IMR-90 (cell line): ENCODE measurements at regions not wholly inside any gene's neighbourhood (a gene's known extent, or its start where the extent isn't known, plus 50 kb on each side); places are given as distances from the start of the nearest gene placed in this dataset.

Experiments
- MXI1 ChIP-seq: IDR thresholded peaks from 2 replicates; pipeline ENCODE4 v1.6.1; 2012; ENCODE audit warnings: low read depth, mild to moderate bottlenecking, low read length, moderate library complexity, borderline replicate concordance
- POLR2A ChIP-seq: IDR thresholded peaks from 2 replicates; pipeline ENCODE4 v1.6.1; 2012; ENCODE audit warnings: mild to moderate bottlenecking, low read depth, low read length
- RAD21 ChIP-seq: IDR thresholded peaks from 2 replicates; pipeline ENCODE4 v1.6.1; 2012; ENCODE audit warnings: low read length, improper control_type of control experiment
- RFX5 ChIP-seq: IDR thresholded peaks from 2 replicates; pipeline ENCODE4 v1.8.0; 2012; ENCODE audit warnings: low read depth, mild to moderate bottlenecking, low read length, moderate library complexity
- SMC3 ChIP-seq: fragments of 150-350 bp; IDR thresholded peaks from 2 replicates; pipeline ENCODE4 v1.6.1; 2016; ENCODE audit warnings: low read depth, mild to moderate bottlenecking, antibody characterized with exemption, low read length, moderate library complexity
- TF ChIP-seq, protein P1 (sequence below): conservative IDR thresholded peaks from 2 replicates; pipeline ENCODE4 v1.5.1; 2012; ENCODE audit warnings: mild to moderate bottlenecking, low read depth, low read length, improper control_type of control experiment
- TF ChIP-seq, protein P2 (sequence below): fragments of 150-350 bp; IDR thresholded peaks from 2 replicates; pipeline ENCODE4 v1.6.1; 2017; ENCODE audit warnings: mild to moderate bottlenecking, antibody characterized with exemption, low read length, low read depth
- TF ChIP-seq, protein P3 (sequence below): fragments of 150-350 bp; IDR thresholded peaks from 2 replicates; pipeline ENCODE4 v1.6.1; 2016; ENCODE audit warnings: low read depth, mild to moderate bottlenecking, low read length, moderate library complexity, borderline replicate concordance

DNA sequence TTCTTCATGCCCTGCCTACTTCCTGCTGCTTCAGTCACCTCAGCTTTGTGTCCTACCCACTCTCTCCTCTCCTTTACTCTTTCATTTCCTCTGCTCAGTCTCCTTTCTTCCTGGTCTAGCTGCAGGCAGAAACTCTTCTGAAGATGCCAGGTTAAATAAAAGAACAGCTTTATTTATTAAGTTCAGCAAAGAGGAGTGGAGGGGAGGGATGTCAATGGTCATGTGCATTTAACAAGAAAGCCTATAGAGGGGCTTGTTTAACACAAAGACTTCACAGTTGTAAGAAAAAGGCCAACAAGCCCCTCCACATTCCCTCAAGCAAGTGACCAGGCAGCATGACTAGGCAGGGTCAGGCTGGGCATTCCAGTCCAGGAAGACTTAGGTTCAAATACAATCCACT is 609.2 kb downstream of the INSC start:
- TF ChIP-seq, protein P1, sequence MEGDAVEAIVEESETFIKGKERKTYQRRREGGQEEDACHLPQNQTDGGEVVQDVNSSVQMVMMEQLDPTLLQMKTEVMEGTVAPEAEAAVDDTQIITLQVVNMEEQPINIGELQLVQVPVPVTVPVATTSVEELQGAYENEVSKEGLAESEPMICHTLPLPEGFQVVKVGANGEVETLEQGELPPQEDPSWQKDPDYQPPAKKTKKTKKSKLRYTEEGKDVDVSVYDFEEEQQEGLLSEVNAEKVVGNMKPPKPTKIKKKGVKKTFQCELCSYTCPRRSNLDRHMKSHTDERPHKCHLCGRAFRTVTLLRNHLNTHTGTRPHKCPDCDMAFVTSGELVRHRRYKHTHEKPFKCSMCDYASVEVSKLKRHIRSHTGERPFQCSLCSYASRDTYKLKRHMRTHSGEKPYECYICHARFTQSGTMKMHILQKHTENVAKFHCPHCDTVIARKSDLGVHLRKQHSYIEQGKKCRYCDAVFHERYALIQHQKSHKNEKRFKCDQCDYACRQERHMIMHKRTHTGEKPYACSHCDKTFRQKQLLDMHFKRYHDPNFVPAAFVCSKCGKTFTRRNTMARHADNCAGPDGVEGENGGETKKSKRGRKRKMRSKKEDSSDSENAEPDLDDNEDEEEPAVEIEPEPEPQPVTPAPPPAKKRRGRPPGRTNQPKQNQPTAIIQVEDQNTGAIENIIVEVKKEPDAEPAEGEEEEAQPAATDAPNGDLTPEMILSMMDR = no peak
- TF ChIP-seq MXI1 = no peak
- TF ChIP-seq POLR2A = no peak
- no peak for TF ChIP-seq RFX5
- TF ChIP-seq, protein P2, sequence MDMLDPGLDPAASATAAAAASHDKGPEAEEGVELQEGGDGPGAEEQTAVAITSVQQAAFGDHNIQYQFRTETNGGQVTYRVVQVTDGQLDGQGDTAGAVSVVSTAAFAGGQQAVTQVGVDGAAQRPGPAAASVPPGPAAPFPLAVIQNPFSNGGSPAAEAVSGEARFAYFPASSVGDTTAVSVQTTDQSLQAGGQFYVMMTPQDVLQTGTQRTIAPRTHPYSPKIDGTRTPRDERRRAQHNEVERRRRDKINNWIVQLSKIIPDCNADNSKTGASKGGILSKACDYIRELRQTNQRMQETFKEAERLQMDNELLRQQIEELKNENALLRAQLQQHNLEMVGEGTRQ = no peak
- TF ChIP-seq SMC3 = no peak
- TF ChIP-seq RAD21 = no peak
- TF ChIP-seq, protein P3, sequence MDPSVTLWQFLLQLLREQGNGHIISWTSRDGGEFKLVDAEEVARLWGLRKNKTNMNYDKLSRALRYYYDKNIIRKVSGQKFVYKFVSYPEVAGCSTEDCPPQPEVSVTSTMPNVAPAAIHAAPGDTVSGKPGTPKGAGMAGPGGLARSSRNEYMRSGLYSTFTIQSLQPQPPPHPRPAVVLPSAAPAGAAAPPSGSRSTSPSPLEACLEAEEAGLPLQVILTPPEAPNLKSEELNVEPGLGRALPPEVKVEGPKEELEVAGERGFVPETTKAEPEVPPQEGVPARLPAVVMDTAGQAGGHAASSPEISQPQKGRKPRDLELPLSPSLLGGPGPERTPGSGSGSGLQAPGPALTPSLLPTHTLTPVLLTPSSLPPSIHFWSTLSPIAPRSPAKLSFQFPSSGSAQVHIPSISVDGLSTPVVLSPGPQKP = no peak
